A673 (cell line): ENCODE measurements at regions not wholly inside any gene's neighbourhood (a gene's known extent, or its start where the extent isn't known, plus 50 kb on each side); places are given as distances from the start of the nearest gene placed in this dataset.

Experiments used
- BruUV-seq: library from RNA; stranded (reverse); fragments of 400-500 nt; replicated peaks from 2 replicates; lab custom pipeline; 2021; lab: Mats Ljungman, UMichigan
- CTCF ChIA-PET: fragments of 300-600 bp; sonication (Branson Sonifier 250); formaldehyde crosslinking; loops from one replicate; lab custom pipeline; 2022; ENCODE audit warnings: antibody characterized with exemption; lab: Charles Lee
- POLR2A ChIA-PET: fragments of 300-600 bp; sonication (Branson Sonifier 250); formaldehyde crosslinking; loops from one replicate; lab custom pipeline; 2022; ENCODE audit warnings: antibody characterized with exemption; ENCODE audit not compliant: low non-redundant PET; lab: Charles Lee
- DNase-seq: peaks from one replicate; pipeline ENCODE4 v3.0.0-alpha.2; 2015; ENCODE audit warnings: low spot score
- H3K27ac ChIP-seq: fragments of 200-600 bp; sonication (generic); 2 replicates; pipeline ENCODE4 v1.5.1; 2016; ENCODE audit warnings: mixed run types, low read depth, mild to moderate bottlenecking, mixed read lengths, antibody characterized with exemption, low read length; ENCODE audit not compliant: poor library complexity, severe bottlenecking
- H3K27me3 ChIP-seq: fragments of 200-600 bp; sonication (generic); replicated peaks from 2 replicates; pipeline ENCODE4 v1.6.1; 2017; ENCODE audit warnings: mixed run types, low read depth, mild to moderate bottlenecking, mixed read lengths, antibody characterized with exemption, low read length; ENCODE audit not compliant: insufficient read depth, poor library complexity
- H3K36me3 ChIP-seq: fragments of 200-600 bp; sonication (generic); 2 replicates; pipeline ENCODE4 v1.6.1; 2016; ENCODE audit warnings: mixed run types, mild to moderate bottlenecking, mixed read lengths, antibody characterized with exemption, low read length; ENCODE audit not compliant: insufficient read depth, poor library complexity, severe bottlenecking
- H3K4me1 ChIP-seq: fragments of 200-600 bp; sonication (generic); 2 replicates; pipeline ENCODE4 v1.6.1; 2017; ENCODE audit warnings: mixed run types, mild to moderate bottlenecking, mixed read lengths, antibody characterized with exemption, low read length; ENCODE audit not compliant: insufficient read depth, poor library complexity, severe bottlenecking
- H3K4me3 ChIP-seq: fragments of 200-600 bp; sonication (generic); 2 replicates; pipeline ENCODE4 v1.5.1; 2016; ENCODE audit warnings: low read depth, mixed run types, mild to moderate bottlenecking, mixed read lengths, low read length; ENCODE audit not compliant: poor library complexity, severe bottlenecking
- H3K9me3 ChIP-seq: fragments of 200-600 bp; sonication (generic); 2 replicates; pipeline ENCODE4 v1.6.1; 2016; ENCODE audit warnings: mixed run types, low read depth, mild to moderate bottlenecking, mixed read lengths, antibody characterized with exemption, low read length; ENCODE audit not compliant: poor library complexity, severe bottlenecking
- CTCF ChIP-seq: fragments of 300-800, 200-600 bp; sonication (generic); conservative IDR thresholded peaks from 2 replicates; pipeline ENCODE4 v1.5.1; 2017; ENCODE audit warnings: low read depth, mild to moderate bottlenecking, antibody characterized with exemption, low read length, moderate library complexity, mixed read lengths
- EZH2 ChIP-seq: fragments of 200-600 bp; sonication (generic); IDR thresholded peaks from 2 replicates; pipeline ENCODE4 v1.6.1; 2017; ENCODE audit warnings: borderline replicate concordance, low read depth, mild to moderate bottlenecking, mixed read lengths, antibody characterized with exemption, low read length; ENCODE audit not compliant: poor library complexity, severe bottlenecking
- intact Hi-C: fragments of 100-400 bp; cut with micrococcal nuclease; formaldehyde crosslinking; loops from one replicate; pipeline ENCODE4 v1.10.0; 2022; ENCODE audit not compliant: unreplicated experiment

- Histone ChIP-seq H3K27me3 (no peaks in the 10 kb centered on the region), H3K4me1 (no peaks in the 10 kb centered on the region), H3K36me3 (no peaks in the 10 kb centered on the region), H3K4me3 (no peak overlapping the region), H3K9me3 (no peaks in the 10 kb centered on the region), H3K27ac (no peak overlapping the region)
- TF ChIP-seq EZH2, result no peak
- no peak for TF ChIP-seq CTCF
- CTCF ChIA-PET, result no interaction called here
- intact Hi-C loops, result no loop called here
- POLR2A ChIA-PET, result no interaction called here
- no TSS peak for BruUV-seq
- no peak for DNase-seq
These were observed 142.9 kb upstream of the SERP2 start for GRCh38 chr13:44230736-44231135.

GRCh38 chr13:44231786-44232516 is 141.7 kb upstream of the SERP2 start:
- no TSS peak for BruUV-seq
- Histone ChIP-seq H3K27ac (no peak overlapping the region), H3K4me1 (peaks cover under 1% of the 10 kb centered on the region), H3K9me3 (no peaks in the 10 kb centered on the region), H3K36me3 (no peaks in the 10 kb centered on the region), H3K4me3 (no peak overlapping the region), H3K27me3 (no peaks in the 10 kb centered on the region)
- TF ChIP-seq EZH2 (no peak), CTCF (no peak)
- POLR2A ChIA-PET, result no interaction called here
- DNase-seq, result no peak
- CTCF ChIA-PET, result no interaction called here
- intact Hi-C loops, result no loop called here

GRCh38 chr13:44232774-44233173 is 140.8 kb upstream of the SERP2 start:
- intact Hi-C loops, result no loop called here
- no peak overlapping the region for H3K4me3 ChIP-seq
- CTCF ChIA-PET, result no interaction called here
- H3K27ac ChIP-seq, result no peak overlapping the region
- no peak for DNase-seq
- BruUV-seq, result no TSS peak
- POLR2A ChIA-PET, result no interaction called here
- no peaks in the 10 kb centered on the region for H3K27me3 ChIP-seq
- H3K9me3 ChIP-seq, result no peaks in the 10 kb centered on the region
- H3K4me1 ChIP-seq, result peaks cover 6% of the 10 kb centered on the region
- TF ChIP-seq EZH2 (no peak), CTCF (no peak)
- no peaks in the 10 kb centered on the region for H3K36me3 ChIP-seq
